Naive thymus-derived CD4-positive, alpha-beta T cell (primary cell): ENCODE measurements at regions not wholly inside any gene's neighbourhood (a gene's known extent, or its start where the extent isn't known, plus 50 kb on each side); places are given as distances from the start of the nearest gene placed in this dataset.

Experiments used
- ATAC-seq: fragments of 150-1000 bp; cut with Tn5 transposase; 2 replicates; pipeline ENCODE4 v1.10.0; 2021; ENCODE audit warnings: mild to moderate bottlenecking, moderate library complexity
- CTCF ChIA-PET: fragments of 350-600 bp; sonication (Branson Sonifier 250); formaldehyde crosslinking; loops from one replicate; lab custom pipeline; 2021; ENCODE audit warnings: antibody characterized with exemption; lab: Charles Lee
- POLR2A ChIA-PET: fragments of 350-600 bp; sonication (Branson Sonifier 250); formaldehyde crosslinking; loops from one replicate; lab custom pipeline; 2021; ENCODE audit warnings: antibody characterized with exemption, inconsistent platforms; lab: Charles Lee
- DNase-seq, 9 donors: peaks; one replicate each; pipeline versions ENCODE4 v3.0.0 to v3.0.0-alpha.2; 2020 to 2022; ENCODE audit warnings: mixed read lengths in 1 of 9
- H3K27ac ChIP-seq: one replicate; pipeline ENCODE4 v1.7.0; 2013; ENCODE audit warnings: mild to moderate bottlenecking, low read depth, low read length, moderate library complexity
- H3K27me3 ChIP-seq, 2 donors: one replicate each; pipeline ENCODE4 v1.7.0; 2013; ENCODE audit warnings: low read length in 2 of 2, mild to moderate bottlenecking in 2 of 2, moderate library complexity in 2 of 2; ENCODE audit not compliant: control insufficient read depth in 2 of 2, insufficient read depth in 2 of 2
- H3K36me3 ChIP-seq, 3 experiments: 1 replicate in 2 of 3; 2 replicates in 1 of 3; pipeline ENCODE4 v1.7.0; 2013; ENCODE audit warnings: low read length in 3 of 3, mild to moderate bottlenecking in 3 of 3, moderate library complexity in 1 of 3; ENCODE audit not compliant: insufficient read depth in 3 of 3, control insufficient read depth in 2 of 3
- H3K4me1 ChIP-seq, 2 donors: one replicate each; pipeline ENCODE4 v1.7.0; 2013; ENCODE audit warnings: low read length in 2 of 2, mild to moderate bottlenecking in 2 of 2, moderate library complexity in 1 of 2; ENCODE audit not compliant: control insufficient read depth in 2 of 2, insufficient read depth in 2 of 2
- H3K4me3 ChIP-seq: 2 replicates; pipeline ENCODE4 v1.7.0; 2013; ENCODE audit warnings: mild to moderate bottlenecking, low read length
- H3K9me3 ChIP-seq, 3 experiments: 1 replicate in 2 of 3; 2 replicates in 1 of 3; pipeline ENCODE4 v1.7.0; 2013; ENCODE audit warnings: low read length in 3 of 3; ENCODE audit not compliant: control insufficient read depth in 2 of 3
- H3K27ac Mint-ChIP-seq, 9 donors: one replicate each; pipeline ENCODE4 v1.8.0; 2020 to 2022; ENCODE audit warnings: mixed read lengths in 9 of 9, mild to moderate bottlenecking in 8 of 9, moderate library complexity in 5 of 9, inconsistent platforms in 2 of 9
- H3K27me3 Mint-ChIP-seq, 5 donors: one replicate each; pipeline ENCODE4 v1.8.0; 2021 to 2022; ENCODE audit warnings: mixed read lengths in 5 of 5, mild to moderate bottlenecking in 1 of 5
- H3K36me3 Mint-ChIP-seq, 5 donors: one replicate each; pipeline ENCODE4 v1.8.0; 2020 to 2022; ENCODE audit warnings: mixed read lengths in 5 of 5, mild to moderate bottlenecking in 3 of 5, inconsistent platforms in 1 of 5
- H3K4me1 Mint-ChIP-seq, 7 donors: one replicate each; pipeline ENCODE4 v1.8.0; 2020 to 2022; ENCODE audit warnings: mixed read lengths in 7 of 7, mild to moderate bottlenecking in 3 of 7, inconsistent platforms in 1 of 7
- H3K4me3 Mint-ChIP-seq, 10 donors: one replicate each; pipeline ENCODE4 v1.8.0; 2020 to 2022; ENCODE audit warnings: mild to moderate bottlenecking in 10 of 10, mixed read lengths in 10 of 10, moderate library complexity in 6 of 10, inconsistent platforms in 2 of 10
- H3K9me3 Mint-ChIP-seq, 11 donors: one replicate each; pipeline ENCODE4 v1.8.0; 2020 to 2022; ENCODE audit warnings: mixed read lengths in 11 of 11, mild to moderate bottlenecking in 4 of 11, inconsistent platforms in 1 of 11, moderate library complexity in 1 of 11
- intact Hi-C, 2 donors: fragments of 100-400 bp; cut with micrococcal nuclease; formaldehyde crosslinking; loops; one replicate each; pipeline ENCODE4 v1.15.1; 2023

DNA sequence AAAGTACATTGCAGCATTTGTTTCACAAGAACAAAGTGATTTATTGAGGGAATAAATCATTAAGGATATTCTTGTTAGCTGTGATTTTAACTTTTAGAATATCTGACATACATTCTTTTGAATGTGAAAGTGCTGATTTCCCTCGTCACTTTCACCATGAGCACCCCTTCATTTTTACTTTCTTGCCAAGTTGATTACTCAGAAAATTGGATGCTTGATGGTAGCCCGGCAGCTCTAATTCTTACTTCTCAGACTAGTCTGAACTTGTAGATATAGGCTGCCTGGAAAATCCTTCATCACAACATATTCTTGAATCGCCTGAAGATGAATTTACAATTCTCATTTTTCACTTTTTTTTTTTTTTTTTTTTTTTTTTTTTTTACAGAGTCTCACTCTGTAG is 147.1 kb upstream of the SMLR1 start:
- no peak overlapping the region for H3K27ac Mint-ChIP-seq
- no peaks in the 10 kb centered on the region for H3K27me3 ChIP-seq
- no peak for ATAC-seq
- no peaks in the 10 kb centered on the region for H3K9me3 ChIP-seq
- peaks cover 7 to 41% (median 16%) of the 10 kb centered on the region in 11 donors for H3K9me3 Mint-ChIP-seq
- H3K4me1 ChIP-seq = peaks cover 0 to 3% of the 10 kb centered on the region in 2 donors
- H3K4me3 Mint-ChIP-seq = no peak overlapping the region
- CTCF ChIA-PET = interaction anchor here (0.6 to 1.0 kb wide), 3 partner anchors 13 to 711 kb away, joined by 3 read pairs; no protein-coding TSS in a partner anchor
- no peaks in the 10 kb centered on the region for H3K36me3 ChIP-seq
- intact Hi-C loops = no loop called here
- no peak overlapping the region for H3K4me3 ChIP-seq
- H3K36me3 Mint-ChIP-seq = peaks cover 0 to 31% (median 16%) of the 10 kb centered on the region in 5 donors
- no peak overlapping the region for H3K27ac ChIP-seq
- POLR2A ChIA-PET = no interaction called here
- H3K4me1 Mint-ChIP-seq = peaks cover 0 to 20% (median 5%) of the 10 kb centered on the region in 7 donors
- DNase-seq = no peak
- H3K27me3 Mint-ChIP-seq = no peaks in the 10 kb centered on the region

DNA sequence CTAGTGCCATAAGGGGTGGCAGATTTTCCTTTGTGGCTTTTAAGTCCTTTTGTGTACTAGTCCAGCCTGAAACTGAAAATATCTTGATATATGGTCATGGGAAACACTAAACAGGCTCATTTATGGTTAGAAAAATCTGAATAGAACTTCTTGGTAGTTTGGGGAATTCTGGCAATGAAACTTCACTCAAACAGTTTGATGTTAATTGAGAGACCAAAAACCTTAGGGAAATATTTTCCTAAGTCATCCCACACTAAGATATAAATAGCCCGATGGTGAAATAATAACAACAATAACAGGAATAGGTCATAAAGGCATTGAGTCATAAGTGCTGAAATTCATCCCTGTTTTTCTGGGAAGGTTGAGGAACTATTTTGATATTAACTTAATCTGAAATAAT is 146.2 kb upstream of the SMLR1 start:
- H3K27ac ChIP-seq = no peak overlapping the region
- no peak overlapping the region for H3K4me3 ChIP-seq
- H3K27me3 ChIP-seq = no peaks in the 10 kb centered on the region
- H3K36me3 ChIP-seq = no peaks in the 10 kb centered on the region
- DNase-seq (no peak), ATAC-seq (no peak)
- CTCF ChIA-PET = no interaction called here
- H3K9me3 ChIP-seq = no peaks in the 10 kb centered on the region
- Mint-ChIP-seq H3K36me3 (peaks cover 0 to 31% (median 16%) of the 10 kb centered on the region in 5 donors), H3K27me3 (no peaks in the 10 kb centered on the region), H3K4me1 (peaks cover 0 to 16% (median 5%) of the 10 kb centered on the region in 7 donors), H3K9me3 (peaks cover 7 to 36% (median 16%) of the 10 kb centered on the region in 11 donors), H3K4me3 (no peak overlapping the region), H3K27ac (no peak overlapping the region)
- intact Hi-C loops = no loop called here
- no peaks in the 10 kb centered on the region for H3K4me1 ChIP-seq
- POLR2A ChIA-PET = no interaction called here

DNA sequence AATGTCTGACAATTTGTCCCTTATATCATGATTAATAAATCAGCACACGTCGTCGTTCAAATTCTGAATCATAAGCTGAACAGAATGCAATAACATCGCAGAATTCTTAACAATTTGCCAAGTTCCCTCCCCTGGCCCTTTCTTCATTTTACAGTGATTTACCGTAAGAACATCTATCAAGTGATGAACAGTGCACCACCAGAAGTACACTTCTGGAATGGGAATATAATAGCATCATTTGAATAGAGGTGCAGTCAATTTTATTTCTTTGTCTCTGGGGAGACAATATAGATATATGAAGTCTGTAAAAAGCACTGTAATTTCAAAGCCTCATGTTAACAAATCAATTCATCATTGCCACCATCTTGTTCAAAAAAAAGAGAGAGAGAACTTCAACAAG is 145.1 kb upstream of the SMLR1 start:
- DNase-seq (no peak), ATAC-seq (no peak)
- H3K9me3 ChIP-seq = no peaks in the 10 kb centered on the region
- no peaks in the 10 kb centered on the region for H3K27me3 ChIP-seq
- no peak overlapping the region for H3K27ac ChIP-seq
- ChIA-PET CTCF (no interaction called here), POLR2A (no interaction called here)
- no peak overlapping the region for H3K4me3 ChIP-seq
- intact Hi-C loops = no loop called here
- no peaks in the 10 kb centered on the region for H3K4me1 ChIP-seq
- Mint-ChIP-seq H3K9me3 (peaks cover under 1 to 28% (median 13%) of the 10 kb centered on the region in 11 donors), H3K4me1 (peaks cover 0 to 5% (median 0%) of the 10 kb centered on the region in 7 donors), H3K27ac (no peak overlapping the region), H3K36me3 (peaks cover 0 to 23% (median 8%) of the 10 kb centered on the region in 5 donors), H3K4me3 (no peak overlapping the region), H3K27me3 (no peaks in the 10 kb centered on the region)
- no peaks in the 10 kb centered on the region for H3K36me3 ChIP-seq

DNA sequence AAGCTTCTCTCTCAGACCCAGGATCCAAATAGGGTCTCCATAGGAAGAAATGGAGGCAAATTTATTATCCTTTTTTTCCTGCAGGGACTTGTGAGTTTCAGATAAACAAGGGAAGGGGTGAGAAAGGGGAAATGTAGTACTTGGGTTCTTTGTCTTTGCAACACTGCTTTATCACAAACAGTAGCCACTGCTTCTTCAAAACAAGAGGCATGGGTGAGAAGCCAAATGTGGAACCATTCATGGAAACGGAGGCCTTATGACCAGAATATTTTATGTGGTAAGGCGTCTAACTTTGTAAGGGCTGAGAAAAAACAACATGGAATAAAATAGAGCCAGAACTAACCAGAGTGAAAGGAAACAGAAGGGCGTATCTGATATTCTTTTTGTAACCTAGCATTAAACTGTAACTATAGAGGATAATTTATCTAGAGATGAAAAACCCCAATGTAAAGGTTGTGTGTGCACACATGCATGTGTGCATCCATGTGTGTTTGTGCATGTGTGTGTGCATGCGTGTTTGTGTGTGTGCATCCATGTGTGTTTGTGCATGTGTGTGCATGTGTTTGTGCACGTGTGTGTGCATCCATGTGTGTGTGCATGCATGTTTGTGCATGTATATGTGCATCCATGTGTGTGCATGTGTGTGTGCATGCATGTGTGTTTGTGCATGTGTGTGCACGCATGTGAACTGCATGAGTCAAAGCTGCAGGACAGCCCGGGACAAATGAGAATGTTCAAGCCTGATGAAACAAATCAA is 143.3 kb upstream of the SMLR1 start:
- H3K36me3 ChIP-seq = no peaks in the 10 kb centered on the region
- Mint-ChIP-seq H3K36me3 (peaks cover 0 to 10% (median 4%) of the 10 kb centered on the region in 5 donors), H3K27ac (no peak overlapping the region), H3K27me3 (peaks cover 0 to 2% (median 0%) of the 10 kb centered on the region in 5 donors), H3K9me3 (peaks cover 0 to 11% (median 3%) of the 10 kb centered on the region in 11 donors), H3K4me1 (peaks cover 0 to 4% (median 0%) of the 10 kb centered on the region in 7 donors), H3K4me3 (no peak overlapping the region)
- no peak for ATAC-seq
- H3K4me1 ChIP-seq = no peaks in the 10 kb centered on the region
- no peak for DNase-seq
- no peaks in the 10 kb centered on the region for H3K27me3 ChIP-seq
- H3K27ac ChIP-seq = no peak overlapping the region
- intact Hi-C loops = no loop called here
- CTCF ChIA-PET = no interaction called here
- H3K4me3 ChIP-seq = no peak overlapping the region
- POLR2A ChIA-PET = no interaction called here
- no peaks in the 10 kb centered on the region for H3K9me3 ChIP-seq

DNA sequence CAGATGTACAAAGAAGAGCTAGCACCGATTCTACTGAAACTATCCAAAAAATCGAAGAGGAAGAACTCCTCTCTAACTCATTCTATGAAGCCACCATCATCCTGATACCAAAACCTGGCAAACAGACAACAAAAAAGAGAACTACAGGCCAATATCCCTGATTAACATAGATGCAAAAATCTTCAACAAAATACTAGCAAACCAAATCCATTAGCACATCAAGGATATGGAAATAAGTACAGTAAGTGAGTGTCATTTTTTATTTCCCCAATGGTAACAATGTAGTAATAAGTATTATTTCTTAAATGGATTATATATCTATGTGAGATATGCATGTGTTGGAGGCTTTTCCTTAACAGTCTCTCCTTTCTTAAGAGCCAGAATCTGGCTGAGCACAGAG is 134.5 kb upstream of the SMLR1 start:
- DNase-seq = no peak
- H3K4me1 Mint-ChIP-seq = peaks cover 7 to 50% (median 37%) of the 10 kb centered on the region in 7 donors
- H3K27me3 Mint-ChIP-seq = peaks cover 0 to 2% (median 0%) of the 10 kb centered on the region in 5 donors
- ChIA-PET POLR2A (no interaction called here), CTCF (interaction anchor here (0.8 to 2.1 kb wide), 2 partner anchors 368 to 371 kb away, joined by 3 to 9 read pairs; no protein-coding TSS in a partner anchor)
- peaks cover 0 to 22% (median 0%) of the 10 kb centered on the region in 11 donors for H3K9me3 Mint-ChIP-seq
- Histone ChIP-seq H3K36me3 (no peaks in the 10 kb centered on the region), H3K27ac (no peak overlapping the region), H3K9me3 (no peaks in the 10 kb centered on the region), H3K4me1 (peaks cover 0 to under 1% of the 10 kb centered on the region in 2 donors), H3K4me3 (no peak overlapping the region), H3K27me3 (no peaks in the 10 kb centered on the region)
- no peak for ATAC-seq
- no peak overlapping the region for H3K4me3 Mint-ChIP-seq
- peak overlapping the region in 2 of 9 donors; percentile 2 to 3 for H3K27ac Mint-ChIP-seq
- intact Hi-C loops = no loop called here
- peaks cover 0 to 45% (median 0%) of the 10 kb centered on the region in 5 donors for H3K36me3 Mint-ChIP-seq

DNA sequence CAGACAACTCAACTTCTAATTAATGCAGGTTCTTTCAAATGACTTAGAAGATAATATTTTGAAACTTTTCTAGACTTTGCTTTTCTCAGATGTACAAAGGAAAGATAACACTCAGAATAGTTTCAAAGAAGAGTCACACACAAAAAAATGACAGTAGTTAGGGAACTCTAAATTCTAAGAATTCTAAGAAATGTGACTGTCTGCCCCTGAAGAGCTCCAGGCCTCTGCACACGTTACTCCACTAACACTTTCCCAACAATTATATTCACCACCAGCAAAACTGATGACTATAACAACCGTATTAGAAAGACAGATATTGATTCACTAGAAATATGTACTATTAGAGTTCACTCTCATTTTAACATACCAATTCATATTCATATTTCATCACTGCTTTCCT is 133.3 kb upstream of the SMLR1 start:
- Histone ChIP-seq H3K27me3 (no peaks in the 10 kb centered on the region), H3K36me3 (no peaks in the 10 kb centered on the region), H3K9me3 (no peaks in the 10 kb centered on the region), H3K4me3 (no peak overlapping the region), H3K27ac (no peak overlapping the region), H3K4me1 (peaks cover 0 to 6% of the 10 kb centered on the region in 2 donors)
- POLR2A ChIA-PET = no interaction called here
- Mint-ChIP-seq H3K27me3 (no peaks in the 10 kb centered on the region), H3K36me3 (peaks cover 0 to 40% (median 0%) of the 10 kb centered on the region in 5 donors), H3K4me1 (peaks cover 7 to 55% (median 42%) of the 10 kb centered on the region in 7 donors), H3K4me3 (peak overlapping the region in 4 of 10 donors; percentile 10 to 44 (median 27)), H3K27ac (peak overlapping the region in 8 of 9 donors; percentile 8 to 72 (median 53)), H3K9me3 (peaks cover 0 to 22% (median 0%) of the 10 kb centered on the region in 11 donors)
- ATAC-seq (no peak), DNase-seq (no peak)
- intact Hi-C loops = no loop called here
- CTCF ChIA-PET = interaction anchor here (0.6 to 2.1 kb wide), 3 partner anchors 14 to 372 kb away, joined by 3 to 9 read pairs (median 3); no protein-coding TSS in a partner anchor
